HG02610 (cell line): ENCODE measurements at regions not wholly inside any gene's neighbourhood (a gene's known extent, or its start where the extent isn't known, plus 50 kb on each side); places are given as distances from the start of the nearest gene placed in this dataset.

Experiments used
- ATAC-seq: cut with Tn5 transposase; IDR thresholded peaks from one replicate; pipeline ENCODE4 v1.9.1; 2021; ENCODE audit warnings: mild to moderate bottlenecking, moderate library complexity; ENCODE audit not compliant: unreplicated experiment

DNA sequence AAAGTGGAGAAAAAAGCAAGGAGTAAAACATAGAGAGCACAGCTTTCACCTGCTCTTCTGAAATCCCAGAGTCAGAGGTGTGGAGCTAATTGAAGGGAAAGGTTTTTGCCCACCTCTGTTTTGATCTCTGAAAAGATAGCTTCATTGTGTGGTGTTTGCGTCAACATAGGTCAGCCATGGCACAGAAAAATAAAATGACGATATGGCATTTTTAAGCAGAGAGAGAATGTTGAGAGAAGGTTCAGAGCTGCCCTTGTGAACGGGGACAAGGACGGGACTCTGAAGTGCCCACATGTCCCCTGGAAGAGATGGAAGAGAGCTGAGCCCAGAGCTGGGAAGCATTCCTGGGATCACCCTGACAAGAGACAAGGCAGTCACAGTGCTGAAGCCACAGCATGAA is 249.4 kb upstream of the PLSCR5 start:
- ATAC-seq = no peak

DNA sequence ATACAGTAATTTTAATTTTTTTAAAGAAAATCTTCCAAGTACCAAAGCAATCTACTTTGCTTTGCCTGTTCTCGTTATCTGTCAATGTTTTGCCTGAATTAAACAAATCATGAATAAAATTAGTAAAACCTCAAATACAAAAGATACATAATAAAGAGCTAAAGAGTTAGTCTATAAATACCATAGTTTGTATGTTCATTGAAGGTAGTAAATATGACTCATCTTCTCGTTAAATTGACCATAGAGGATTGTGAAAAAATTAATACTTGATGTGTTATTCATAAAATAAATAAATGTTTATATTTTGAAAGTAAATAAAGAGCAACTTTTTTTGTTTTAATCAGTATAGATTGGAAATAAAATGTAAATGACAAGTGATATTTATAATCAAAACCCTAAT is 246.5 kb upstream of the PLSCR5 start:
- no peak for ATAC-seq

DNA sequence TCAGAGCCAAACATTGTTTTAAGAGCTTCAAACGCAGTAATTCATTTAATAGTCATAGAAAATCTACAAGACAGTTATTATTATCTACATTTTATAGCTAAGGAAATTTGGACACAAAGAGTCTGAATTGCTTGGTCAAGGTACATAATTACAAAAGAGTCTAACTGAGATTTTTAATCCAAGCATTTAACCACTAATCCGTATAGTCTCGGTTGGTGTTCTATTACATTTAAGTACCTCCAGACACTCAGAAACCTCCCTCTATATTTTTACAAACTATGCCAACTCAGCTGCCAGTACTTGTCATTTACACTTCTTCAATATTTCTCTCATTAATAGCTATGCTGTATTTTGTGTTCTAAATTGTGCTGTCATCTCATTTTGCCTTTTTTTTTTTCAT is 240.2 kb upstream of the PLSCR5 start:
- ATAC-seq = no peak

DNA sequence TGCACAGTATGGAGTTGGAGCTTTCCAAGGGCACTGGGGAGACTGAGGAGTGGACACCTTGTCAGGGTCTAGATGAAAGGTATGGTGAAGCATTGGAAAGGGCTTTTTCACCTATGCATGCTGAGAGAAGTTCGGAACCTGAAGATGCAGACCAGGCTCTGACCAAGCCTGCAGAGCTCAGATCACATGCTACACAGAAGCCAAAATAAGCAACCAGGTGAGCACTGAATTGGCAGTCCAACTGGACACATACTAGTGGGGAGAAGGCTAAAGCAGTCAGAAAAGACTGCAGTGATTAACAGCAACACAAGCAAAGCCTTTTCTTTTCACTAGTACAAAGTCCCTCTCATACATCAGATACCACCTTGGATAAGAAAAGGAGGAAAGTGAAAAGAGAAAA is 238.3 kb upstream of the PLSCR5 start:
- ATAC-seq = no peak

DNA sequence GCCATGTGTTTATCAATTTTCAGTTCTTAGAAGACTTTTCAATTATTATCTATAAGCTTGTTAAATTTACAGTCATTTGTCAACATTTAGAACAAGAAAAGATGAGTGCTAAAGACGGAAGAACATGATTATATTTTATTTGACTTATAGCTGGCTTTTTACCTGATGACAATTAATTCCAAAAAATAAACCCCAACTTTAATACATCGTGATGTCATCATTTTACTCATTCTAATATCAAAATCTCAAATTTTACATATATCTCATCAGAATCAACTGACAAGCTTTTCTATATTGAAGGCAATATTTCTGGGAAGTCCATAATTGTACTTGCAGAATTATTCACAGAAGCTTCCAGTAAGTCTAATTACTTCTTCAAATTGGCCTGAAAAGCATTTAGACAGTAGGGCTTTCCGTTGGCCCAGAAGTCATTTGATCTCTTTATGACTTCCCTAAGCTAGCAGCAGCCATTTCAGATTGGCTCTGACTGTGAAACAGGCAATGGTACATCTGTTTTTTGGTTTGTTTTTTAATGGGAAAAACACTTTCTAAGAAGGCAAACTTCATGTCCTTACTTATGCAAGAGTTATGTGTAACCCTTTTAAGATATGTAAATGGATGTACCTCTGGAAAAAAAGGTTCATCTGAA is 234.7 kb upstream of the PLSCR5 start:
- ATAC-seq = no peak

DNA sequence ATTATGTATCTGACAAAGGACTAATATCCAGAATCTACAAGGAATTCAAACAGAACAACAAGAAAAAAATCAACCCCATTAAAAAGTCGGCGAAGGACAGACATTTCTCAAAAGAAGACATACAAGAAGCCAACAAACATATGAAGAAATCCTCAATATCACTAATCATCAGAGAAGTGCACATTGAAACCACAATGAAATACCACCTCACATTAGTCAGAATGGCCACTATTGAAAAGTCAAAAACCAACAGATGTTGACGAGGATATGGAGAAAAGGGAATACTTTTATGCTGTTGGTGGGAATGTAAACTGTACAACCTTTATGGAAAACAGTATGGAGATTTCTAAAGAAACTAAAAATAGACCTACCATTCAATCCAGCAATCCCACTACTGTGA is 233.1 kb upstream of the PLSCR5 start:
- ATAC-seq = no peak

DNA sequence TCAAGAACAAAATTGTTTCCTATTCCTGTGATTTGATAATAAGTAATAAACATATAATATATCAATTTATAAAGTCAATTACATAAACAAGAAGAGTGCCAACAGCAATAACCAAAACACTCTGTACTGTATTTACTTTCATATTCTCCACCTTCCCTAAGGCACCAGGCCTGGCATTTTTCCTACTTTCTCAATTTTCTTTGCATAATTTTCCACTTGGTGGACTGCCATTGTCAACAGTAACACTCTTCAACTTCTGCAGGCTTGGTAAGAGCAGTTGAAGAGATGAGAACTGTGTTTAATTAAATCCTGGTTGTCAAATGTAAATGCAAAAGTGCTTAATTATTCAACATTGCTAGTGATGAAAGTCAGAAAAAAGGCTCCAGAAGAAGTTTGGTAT is 229.8 kb upstream of the PLSCR5 start:
- no peak for ATAC-seq

DNA sequence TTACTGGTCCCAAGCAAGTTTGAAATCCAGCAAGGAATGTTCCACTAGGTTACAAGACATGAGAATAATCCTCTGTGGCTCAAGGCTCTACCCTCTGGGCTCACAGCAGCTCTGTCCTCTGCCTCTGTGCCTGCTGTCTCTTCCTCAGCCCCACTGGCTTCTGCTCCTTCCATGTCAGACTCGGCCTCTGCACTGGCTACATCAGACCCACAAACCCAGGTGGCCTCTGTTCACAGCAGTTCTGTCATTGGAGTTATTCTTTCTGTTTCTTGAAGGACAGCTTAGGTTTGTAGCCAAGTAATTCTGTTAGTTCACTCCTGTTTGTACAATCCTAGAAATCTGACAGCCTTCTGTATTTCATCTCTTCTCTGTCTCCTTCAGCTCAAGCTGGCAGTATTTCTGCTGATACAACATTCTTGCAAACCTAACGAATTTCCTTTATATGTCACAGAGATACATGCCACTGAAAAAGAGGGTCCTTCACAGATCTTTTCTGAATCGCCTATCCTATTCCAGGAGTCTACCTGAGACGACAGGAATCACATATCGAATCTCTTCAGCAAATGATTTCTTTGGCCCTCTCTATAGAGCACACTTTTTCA is 227.8 kb upstream of the PLSCR5 start:
- ATAC-seq = no peak

DNA sequence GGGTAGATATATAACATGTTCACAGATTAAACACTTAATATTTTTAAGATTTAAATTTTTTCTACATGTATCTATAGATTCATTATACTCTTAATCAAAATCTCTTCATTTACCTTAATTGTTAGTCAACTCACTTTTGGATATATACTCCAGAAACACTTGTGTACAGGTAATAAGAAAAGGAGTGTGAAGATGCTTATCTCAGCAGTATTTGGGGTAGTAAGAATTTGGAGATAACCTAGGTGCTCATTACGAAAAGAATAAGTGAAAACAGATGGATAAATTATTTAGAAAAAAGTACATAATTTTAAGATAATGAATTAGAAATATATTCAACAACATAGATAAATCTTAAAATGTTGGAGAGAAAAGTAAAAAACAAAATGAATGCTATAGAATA is 226.5 kb upstream of the PLSCR5 start:
- ATAC-seq = no peak

DNA sequence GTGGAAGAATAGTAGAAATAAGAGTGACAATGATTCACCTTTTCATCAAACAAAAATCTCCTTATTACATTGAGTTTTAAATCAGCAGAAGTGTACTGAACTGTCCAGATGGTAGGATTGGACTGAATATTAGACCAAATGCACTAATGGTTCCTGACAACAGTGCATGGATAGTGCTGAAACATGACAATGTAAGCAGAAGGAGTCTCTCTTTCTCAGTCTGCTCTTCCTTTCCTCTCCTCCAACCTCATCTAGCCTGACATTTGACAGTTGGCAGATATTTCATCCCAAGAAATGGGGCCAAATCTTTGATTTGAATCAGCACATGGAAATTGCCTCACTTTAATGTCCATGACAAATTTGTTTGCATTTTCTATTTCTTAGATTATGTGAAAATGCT is 225.1 kb upstream of the PLSCR5 start:
- no peak for ATAC-seq

DNA sequence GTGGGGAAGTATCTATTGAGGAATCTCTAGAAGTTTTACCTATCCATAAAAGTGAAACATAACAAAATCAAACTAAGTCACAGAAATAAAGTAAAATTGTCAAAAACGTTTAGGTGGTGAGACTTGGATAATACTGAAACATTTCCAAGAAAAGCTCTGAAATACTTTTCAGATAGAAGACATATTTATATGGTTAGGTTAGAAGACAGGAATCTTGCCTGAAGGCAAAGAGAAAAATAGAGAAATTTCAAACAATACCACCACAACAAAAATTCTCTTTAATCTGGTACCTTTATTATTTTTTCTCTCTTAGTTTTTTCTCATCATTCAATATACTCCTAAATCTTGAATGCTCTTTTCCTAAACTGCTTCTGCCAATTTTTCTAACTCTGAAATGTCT is 222.7 kb upstream of the PLSCR5 start:
- no peak for ATAC-seq

DNA sequence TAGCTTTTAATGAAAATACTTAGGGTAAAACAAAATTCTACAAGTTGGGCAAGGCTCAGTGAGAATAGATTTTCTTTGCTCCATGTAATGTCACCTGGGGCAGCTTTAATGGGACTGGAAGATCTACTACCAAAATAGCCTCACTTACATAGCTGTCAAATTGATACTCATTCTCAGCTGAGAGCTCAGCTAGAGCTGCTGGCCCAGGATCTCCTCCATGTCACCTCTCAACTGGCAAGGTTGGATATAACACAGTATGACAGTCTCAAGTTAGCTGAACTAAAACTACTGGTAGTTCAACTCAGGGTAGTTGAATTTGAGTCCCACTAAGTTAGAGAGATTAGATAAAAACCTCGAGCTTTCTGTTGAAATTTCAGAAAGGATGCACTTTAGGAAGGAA is 218.5 kb upstream of the PLSCR5 start:
- no peak for ATAC-seq

DNA sequence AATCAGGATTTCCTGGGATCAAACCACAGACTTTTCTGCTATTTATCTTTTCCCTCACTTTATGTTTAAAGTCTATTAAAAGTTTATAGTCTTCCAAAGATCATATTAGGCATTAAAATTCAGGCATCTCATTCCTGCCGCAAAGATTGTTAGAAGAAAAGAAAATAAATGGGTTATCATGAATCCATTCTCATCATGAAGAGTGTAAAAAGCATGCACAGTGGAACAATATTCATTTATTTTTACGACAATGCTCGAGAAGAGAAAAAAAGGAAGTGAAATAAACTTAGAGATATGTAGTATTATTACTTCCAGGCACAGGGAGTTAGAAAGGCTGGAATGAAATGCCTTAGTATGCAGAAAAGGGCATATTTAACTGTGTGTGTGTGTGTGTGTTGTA is 213.7 kb upstream of the PLSCR5 start:
- no peak for ATAC-seq

DNA sequence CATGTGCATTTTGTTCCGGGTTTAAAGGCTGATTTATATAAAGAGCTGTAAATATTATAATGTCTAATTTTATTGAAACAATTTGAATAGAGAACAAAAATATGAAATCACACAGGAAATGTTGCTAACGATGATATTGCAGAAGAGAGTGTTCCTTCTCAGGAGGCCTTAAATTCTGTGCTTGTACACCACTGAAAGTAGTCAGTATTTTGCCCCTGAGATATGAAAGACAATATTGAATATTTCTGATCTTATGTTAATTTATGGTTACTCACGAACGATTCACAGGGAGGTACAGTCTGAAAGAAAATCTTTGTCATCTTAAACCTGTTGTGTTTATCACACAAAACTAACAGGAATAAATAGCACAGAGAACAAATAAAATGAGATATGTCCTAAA is 213.2 kb upstream of the PLSCR5 start:
- no peak for ATAC-seq

DNA sequence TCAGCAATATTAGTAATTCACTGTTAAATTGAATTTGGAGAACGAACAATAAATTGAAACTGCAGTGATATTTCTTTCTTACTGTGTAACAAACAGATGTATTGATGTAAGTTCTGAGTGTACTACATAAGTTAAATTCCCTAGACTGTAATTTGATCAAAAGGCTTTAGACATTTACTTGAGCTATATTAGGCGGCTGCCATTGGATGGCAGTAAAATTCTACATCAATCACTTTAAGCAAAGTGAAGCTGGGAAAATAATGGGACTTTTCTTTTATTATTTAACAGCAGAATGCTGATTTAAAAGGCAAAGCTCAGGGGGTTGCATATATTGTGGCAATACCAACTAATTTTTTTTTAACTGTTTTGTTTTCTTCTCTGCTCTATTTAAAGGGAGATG is 212.6 kb upstream of the PLSCR5 start:
- ATAC-seq = no peak

DNA sequence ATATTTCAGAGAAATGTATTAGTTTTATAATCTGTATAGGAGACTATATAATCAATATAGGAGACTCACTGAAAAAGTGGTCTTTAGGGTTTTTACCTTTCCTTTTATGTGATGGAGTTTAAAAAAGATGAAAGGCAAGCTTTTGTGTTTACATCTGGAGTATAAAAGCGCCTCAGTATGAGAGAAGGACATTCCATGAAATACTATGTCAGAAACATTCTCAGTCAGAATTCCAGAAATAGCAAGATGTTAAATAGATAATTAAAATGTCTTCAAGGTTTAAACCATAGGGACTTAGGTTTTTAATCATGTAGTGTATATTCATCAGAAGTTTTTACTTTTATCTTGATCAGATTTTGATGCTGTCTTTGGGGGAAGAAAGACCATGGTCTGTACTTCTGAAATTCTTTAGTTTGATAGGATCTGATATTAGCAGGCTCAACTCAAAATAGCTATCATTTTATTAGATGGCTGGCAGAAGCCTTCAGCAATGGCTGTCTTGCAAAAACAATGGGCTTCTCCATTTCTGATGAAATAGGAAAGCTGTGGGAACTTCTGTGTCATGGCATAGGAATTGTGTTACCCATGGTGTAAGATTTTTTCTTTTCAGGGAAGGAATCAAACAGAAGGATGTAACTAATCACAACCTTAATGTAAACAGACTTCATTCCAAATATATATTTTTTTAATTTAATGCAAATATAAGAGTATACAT is 209.6 kb upstream of the PLSCR5 start:
- ATAC-seq = no peak

DNA sequence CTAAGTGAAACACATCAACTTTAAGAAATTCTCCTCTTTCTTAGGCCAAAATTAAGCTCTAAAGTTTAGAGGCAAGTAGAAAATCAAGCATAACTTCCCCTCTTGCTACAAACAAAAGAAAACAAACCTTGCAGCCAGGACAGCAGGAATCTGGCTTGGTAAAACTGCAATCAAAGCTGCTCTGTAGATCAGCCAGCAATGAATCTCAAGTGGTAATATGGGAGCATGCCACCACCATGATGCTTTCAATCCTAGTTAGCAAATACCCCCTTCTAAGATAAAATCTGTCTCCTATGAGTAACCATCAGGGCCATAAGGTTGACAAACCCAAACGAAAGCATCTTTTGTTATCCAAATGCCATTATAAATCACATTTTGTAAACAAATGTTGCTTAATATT is 208.3 kb upstream of the PLSCR5 start:
- ATAC-seq = no peak

DNA sequence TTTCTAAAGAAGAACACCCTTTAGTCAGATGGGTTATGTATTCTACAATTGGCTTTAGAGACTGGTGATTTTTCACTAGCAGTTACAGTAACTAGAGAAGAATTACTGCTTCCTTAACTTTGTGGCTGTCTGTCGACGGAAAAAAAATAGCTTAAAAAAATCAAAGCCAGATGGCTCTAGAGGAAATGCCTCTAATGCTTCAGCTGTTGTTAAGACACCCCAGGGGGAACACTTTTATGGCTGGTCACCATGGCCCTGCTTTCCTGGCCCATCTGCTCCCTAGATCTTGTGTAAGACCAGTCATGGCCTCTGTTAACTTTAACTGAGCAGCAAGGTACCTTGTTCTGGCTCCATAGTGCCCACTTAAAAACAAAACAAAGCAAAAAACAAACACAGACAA is 198.6 kb upstream of the PLSCR5 start:
- no peak for ATAC-seq

DNA sequence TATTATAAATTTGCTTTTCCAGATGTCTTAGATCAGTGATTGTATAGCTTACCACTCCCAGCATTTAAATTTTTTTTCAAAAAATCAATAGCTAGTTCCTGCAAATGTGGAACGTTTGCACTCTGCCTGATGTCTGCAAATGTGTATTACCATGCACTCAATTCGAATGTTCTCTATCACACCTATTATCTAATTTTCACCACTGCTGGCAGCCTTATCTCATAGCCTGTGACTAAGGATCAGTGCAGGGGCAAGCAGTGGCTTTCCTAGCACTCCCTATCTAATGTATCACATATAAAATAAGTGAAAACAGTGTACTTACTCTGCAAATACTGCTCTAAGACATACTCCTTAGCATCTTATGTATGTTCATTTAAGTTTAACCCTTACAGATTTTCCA is 196.3 kb upstream of the PLSCR5 start:
- ATAC-seq = no peak

DNA sequence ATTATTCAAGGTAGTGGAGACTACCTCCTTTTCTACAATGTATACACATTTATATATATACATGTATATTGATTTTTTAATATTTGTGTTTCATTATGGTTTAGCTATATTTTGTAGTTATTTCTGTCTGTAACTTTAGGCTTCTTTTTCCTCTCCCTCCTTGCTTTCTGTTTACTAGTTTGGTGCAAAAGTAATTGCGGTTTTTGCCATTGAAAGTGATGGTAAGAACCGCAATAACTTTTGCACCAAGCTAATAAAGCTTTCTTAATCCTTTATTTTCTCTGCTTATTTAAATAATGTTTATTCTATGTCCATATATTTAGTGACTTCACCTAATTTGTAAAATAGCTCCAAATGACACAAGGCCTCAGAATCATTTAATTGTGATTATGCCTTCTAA is 195.3 kb upstream of the PLSCR5 start:
- no peak for ATAC-seq

DNA sequence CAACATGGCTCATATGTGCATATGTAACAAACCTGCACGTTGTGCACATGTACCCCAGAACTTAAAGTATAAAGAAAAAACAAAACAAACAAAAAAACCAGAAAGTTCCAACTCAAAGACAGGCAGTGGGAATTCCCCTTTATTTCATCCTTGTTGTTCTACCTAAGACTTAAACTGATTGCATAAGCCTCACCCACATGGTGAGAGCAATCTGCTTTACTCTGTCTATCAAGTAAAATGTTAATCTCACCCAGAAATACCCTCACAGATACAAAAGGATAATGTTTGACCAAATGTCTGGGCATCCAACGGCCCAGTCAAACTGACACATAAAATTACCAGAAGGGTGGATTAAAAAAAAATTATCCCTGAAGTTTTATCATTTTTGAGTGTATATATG is 190.9 kb upstream of the PLSCR5 start:
- no peak for ATAC-seq

DNA sequence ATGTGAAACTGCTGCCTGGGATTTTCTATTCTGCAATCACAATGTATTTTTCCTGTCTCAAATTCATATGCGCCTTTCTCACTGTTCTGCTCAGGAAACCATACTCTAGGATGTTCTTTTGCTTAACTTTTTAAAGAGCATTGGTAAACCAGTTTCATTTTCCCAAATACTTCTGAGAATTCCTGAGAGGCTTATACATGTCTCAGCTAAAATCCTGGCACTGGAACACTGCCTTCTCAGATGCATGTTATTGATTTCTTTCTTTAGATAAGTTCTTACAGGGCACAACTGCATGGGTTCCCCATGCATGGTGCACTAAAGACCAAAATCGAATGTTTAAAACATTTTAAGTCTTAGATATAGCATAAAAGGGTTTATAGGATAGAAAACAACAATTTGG is 178.3 kb upstream of the PLSCR5 start:
- ATAC-seq = no peak

DNA sequence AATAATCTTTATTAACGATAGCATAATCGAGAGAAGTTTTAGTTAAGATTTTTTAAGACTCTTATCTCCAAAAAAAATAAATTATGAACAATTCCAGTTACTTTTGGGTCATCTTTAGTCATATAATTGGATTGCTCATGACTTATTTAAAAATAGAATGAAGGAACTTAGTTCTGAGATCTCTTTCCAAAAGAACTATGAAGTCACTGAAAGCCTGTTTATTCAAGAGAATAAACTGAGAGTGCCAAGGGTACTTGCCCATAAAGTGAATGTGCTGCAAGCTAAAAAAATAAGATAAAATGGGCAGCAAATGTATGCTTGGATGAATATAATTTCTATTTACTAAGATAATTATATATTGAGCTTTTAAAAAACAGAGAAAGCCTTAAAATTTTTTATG is 176.5 kb upstream of the PLSCR5 start:
- no peak for ATAC-seq
